HEK293 (cell line): ENCODE measurements at regions not wholly inside any gene's neighbourhood (a gene's known extent, or its start where the extent isn't known, plus 50 kb on each side); places are given as distances from the start of the nearest gene placed in this dataset.

Source experiments
- CTCF ChIA-PET: fragments of 350-600 bp; formaldehyde crosslinking; extraction: SDS; loops from one replicate; lab custom pipeline; 2021; ENCODE audit warnings: antibody characterized with exemption; lab: Yijun Ruan, JAX
- POLR2A ChIA-PET: fragments of 300-600 bp; formaldehyde crosslinking; extraction: SDS; loops from one replicate; lab custom pipeline; 2020; ENCODE audit warnings: antibody characterized with exemption, inconsistent platforms; lab: Yijun Ruan, JAX
- H3K27ac ChIP-seq: fragments of 200-500 bp; sonication (Bioruptor generic); 2 replicates; pipeline ENCODE4 v1.5.1; 2014; ENCODE audit warnings: low read depth, low read length, control low read depth, inconsistent platforms; ENCODE audit errors: extremely low read depth
- H3K36me3 ChIP-seq, 2 experiments: fragments of 200-500 bp in 1 of 2; sonication (Bioruptor generic) in 1 of 2; 1 replicate in 1 of 2; 2 replicates in 1 of 2; pipeline ENCODE4 v1.5.1; 2014 to 2017; ENCODE audit warnings: inconsistent platforms in 2 of 2, low read length in 2 of 2; ENCODE audit not compliant: control insufficient read depth in 2 of 2, insufficient read depth in 1 of 2
- H3K4me1 ChIP-seq: fragments of 200-500 bp; sonication (Bioruptor generic); 2 replicates; pipeline ENCODE4 v1.5.1; 2014; ENCODE audit warnings: mild to moderate bottlenecking, low read length, inconsistent platforms; ENCODE audit not compliant: control insufficient read depth, insufficient read depth
- H3K4me3 ChIP-seq: 2 replicates; pipeline ENCODE4 v1.5.1; 2011; ENCODE audit warnings: low read depth, mild to moderate bottlenecking, control low read depth, low read length, moderate library complexity
- H3K9me3 ChIP-seq: fragments of 200-500 bp; sonication (Bioruptor generic); 2 replicates; pipeline ENCODE4 v1.5.1; 2014; ENCODE audit warnings: low read depth, low read length, inconsistent platforms; ENCODE audit not compliant: control insufficient read depth, insufficient read depth
- BCL6B ChIP-seq: fragments of 450-650 bp; formaldehyde crosslinking; IDR thresholded peaks from 2 replicates; pipeline ENCODE4 v1.5.1; 2017; ENCODE audit warnings: missing biosample characterization, missing genetic modification characterization
- GLI2 ChIP-seq: fragments of 450-650 bp; formaldehyde crosslinking; IDR thresholded peaks from 2 replicates; pipeline ENCODE4; 2017; ENCODE audit warnings: missing biosample characterization, missing genetic modification characterization, low read depth, borderline replicate concordance
- KLF10 ChIP-seq: fragments of 450-650 bp; IDR thresholded peaks from 2 replicates; pipeline ENCODE4 v1.5.1; 2018; ENCODE audit warnings: missing biosample characterization, mild to moderate bottlenecking, missing genetic modification characterization
- SCRT2 ChIP-seq: fragments of 450-650 bp; formaldehyde crosslinking; IDR thresholded peaks from 2 replicates; pipeline ENCODE4 v1.5.1; 2016; ENCODE audit warnings: missing biosample characterization, missing genetic modification characterization
- ZBTB11 ChIP-seq: fragments of 450-650 bp; formaldehyde crosslinking; conservative IDR thresholded peaks from 2 replicates; pipeline ENCODE4 v1.5.1; 2016; ENCODE audit warnings: low read depth, missing biosample characterization, missing genetic modification characterization
- ZFHX2 ChIP-seq: fragments of 450-650 bp; formaldehyde crosslinking; conservative IDR thresholded peaks from 2 replicates; pipeline ENCODE4 v1.5.1; 2016; ENCODE audit warnings: missing biosample characterization, missing genetic modification characterization
- ZNF148 ChIP-seq: fragments of 450-650 bp; formaldehyde crosslinking; IDR thresholded peaks from 2 replicates; pipeline ENCODE4 v1.5.0; 2017; ENCODE audit warnings: missing biosample characterization, missing genetic modification characterization, borderline replicate concordance
- ZNF221 ChIP-seq: fragments of 450-650 bp; formaldehyde crosslinking; IDR thresholded peaks from 2 replicates; pipeline ENCODE4 v1.5.1; 2017; ENCODE audit warnings: missing biosample characterization, missing genetic modification characterization, borderline replicate concordance
- ZNF24 ChIP-seq: fragments of 450-650 bp; formaldehyde crosslinking; IDR thresholded peaks from 2 replicates; pipeline ENCODE4 v1.5.1; 2016; ENCODE audit warnings: missing biosample characterization, missing genetic modification characterization
- ZNF266 ChIP-seq: fragments of 450-650 bp; formaldehyde crosslinking; IDR thresholded peaks from 2 replicates; pipeline ENCODE4 v1.5.1; 2016; ENCODE audit warnings: missing biosample characterization, missing genetic modification characterization, low read depth
- ZNF280C ChIP-seq: fragments of 450-650 bp; formaldehyde crosslinking; IDR thresholded peaks from 2 replicates; pipeline ENCODE4 v1.5.1; 2016; ENCODE audit warnings: missing biosample characterization, missing genetic modification characterization
- ZNF391 ChIP-seq: fragments of 450-650 bp; formaldehyde crosslinking; IDR thresholded peaks from 2 replicates; pipeline ENCODE4 v1.5.1; 2016; ENCODE audit warnings: low read depth, missing biosample characterization, missing genetic modification characterization, borderline replicate concordance
- ZNF518A ChIP-seq: fragments of 450-650 bp; formaldehyde crosslinking; conservative IDR thresholded peaks from 2 replicates; pipeline ENCODE4 v1.5.1; 2016; ENCODE audit warnings: low read depth, missing biosample characterization, missing genetic modification characterization
- ZNF529 ChIP-seq: fragments of 450-650 bp; formaldehyde crosslinking; IDR thresholded peaks from 2 replicates; pipeline ENCODE4 v1.5.1; 2017; ENCODE audit warnings: missing genetic modification characterization, missing biosample characterization; ENCODE audit not compliant: insufficient replicate concordance
- ZNF530 ChIP-seq: fragments of 450-650 bp; formaldehyde crosslinking; IDR thresholded peaks from 2 replicates; pipeline ENCODE4 v1.5.1; 2016; ENCODE audit warnings: low read depth, missing biosample characterization, missing genetic modification characterization
- ZNF585B ChIP-seq: fragments of 450-650 bp; formaldehyde crosslinking; IDR thresholded peaks from 2 replicates; pipeline ENCODE4 v1.5.1; 2016; ENCODE audit warnings: missing biosample characterization, missing genetic modification characterization
- ZSCAN30 ChIP-seq: fragments of 450-650 bp; IDR thresholded peaks from 2 replicates; pipeline ENCODE4 v1.5.1; 2018; ENCODE audit warnings: missing biosample characterization, mild to moderate bottlenecking, missing genetic modification characterization, moderate library complexity

GRCh38 chr7:155878674-155879073, 66.4 kb upstream of the SHH start:
- ChIA-PET POLR2A (no interaction called here), CTCF (interaction anchor here (0.6 kb wide), 1 partner anchor 92 kb away, joined by 3 read pairs; no protein-coding TSS in a partner anchor)
- Histone ChIP-seq H3K4me1 (no peaks in the 10 kb centered on the region), H3K4me3 (no peak overlapping the region), H3K9me3 (no peaks in the 10 kb centered on the region), H3K36me3 (no peaks in the 10 kb centered on the region), H3K27ac (no peak overlapping the region)
- TF ChIP-seq ZNF518A (tag by site-specific recombination) (no peak), ZBTB11 (no peak), ZNF280C (tag by site-specific recombination) (no peak), ZNF24 (tag by site-specific recombination) (no peak), ZNF530 (tag by site-specific recombination) (no peak), ZNF221 (tag by site-specific recombination) (no peak), SCRT2 (tag by site-specific recombination) (no peak), ZNF585B (no peak), KLF10 (no peak), ZSCAN30 (tag by site-specific recombination) (no peak), ZNF148 (no peak), ZNF391 (tag by site-specific recombination) (no peak), GLI2 (tag by site-specific recombination) (no peak), BCL6B (tag by site-specific recombination) (no peak), ZNF266 (tag by site-specific recombination) (no peak), ZNF529 (tag by site-specific recombination) (no peak), ZFHX2 (tag by site-specific recombination) (no peak)
